Uterus (tissue), 3 donors: ENCODE measurements at regions not wholly inside any gene's neighbourhood (a gene's known extent, or its start where the extent isn't known, plus 50 kb on each side); places are given as distances from the start of the nearest gene placed in this dataset.

Experiments
- DNase-seq, 2 donors: peaks; one replicate each; pipeline ENCODE4 v3.0.0-alpha.2; 2019 to 2020
- H3K27ac ChIP-seq, 2 donors: fragments of 200-600 bp; sonication (generic); 1 replicate in 1 of 2; 2 replicates in 1 of 2; pipeline ENCODE4 v1.5.1; 2016 to 2018
- H3K27me3 ChIP-seq, 2 donors: fragments of 200-600 bp; sonication (generic); one replicate each; pipeline ENCODE4 v1.5.1; 2018 to 2019; ENCODE audit warnings: control low read depth in 1 of 2
- H3K36me3 ChIP-seq, 2 donors: fragments of 200-600 bp; sonication (generic); one replicate each; pipeline ENCODE4 v1.5.1; 2019; ENCODE audit warnings: control low read depth in 1 of 2
- H3K4me1 ChIP-seq, 2 donors: fragments of 200-600 bp; sonication (generic); one replicate each; pipeline ENCODE4 v1.5.1; 2018 to 2019; ENCODE audit warnings: control low read depth in 1 of 2
- H3K4me3 ChIP-seq, 2 donors: fragments of 200-600 bp; sonication (generic); 1 replicate in 1 of 2; 2 replicates in 1 of 2; pipeline ENCODE4 v1.5.1; 2018 to 2019; ENCODE audit warnings: mild to moderate bottlenecking in 1 of 2
- H3K9me3 ChIP-seq, 2 donors: fragments of 200-600 bp; sonication (generic); one replicate each; pipeline ENCODE4 v1.5.1; 2019; ENCODE audit warnings: control low read depth in 1 of 2
- POLR2A ChIP-seq, 2 donors: fragments of 450-650 bp; IDR thresholded peaks; one replicate each; pipeline ENCODE4 v1.6.1; 2016; ENCODE audit warnings: antibody characterized with exemption in 2 of 2, mild to moderate bottlenecking in 1 of 2, moderate library complexity in 1 of 2
- intact Hi-C: fragments of 100-400 bp; cut with DNase I; formaldehyde crosslinking; loops from one replicate; pipeline ENCODE4 v1.15.1; 2023; ENCODE audit warnings: low total_unique reads
- TF ChIP-seq, protein P1 (sequence below), 4 experiments: fragments of 200-600 bp in 2 of 4; fragments of 450-650 bp in 2 of 4; sonication (generic) in 2 of 4; IDR thresholded peaks; one replicate each; pipeline ENCODE4 v1.5.1; 2016 to 2019; ENCODE audit warnings: antibody characterized with exemption in 4 of 4, mild to moderate bottlenecking in 2 of 4, moderate library complexity in 1 of 4
- donor health status: DM: yes; HTN: yes; CAD: no.

DNA sequence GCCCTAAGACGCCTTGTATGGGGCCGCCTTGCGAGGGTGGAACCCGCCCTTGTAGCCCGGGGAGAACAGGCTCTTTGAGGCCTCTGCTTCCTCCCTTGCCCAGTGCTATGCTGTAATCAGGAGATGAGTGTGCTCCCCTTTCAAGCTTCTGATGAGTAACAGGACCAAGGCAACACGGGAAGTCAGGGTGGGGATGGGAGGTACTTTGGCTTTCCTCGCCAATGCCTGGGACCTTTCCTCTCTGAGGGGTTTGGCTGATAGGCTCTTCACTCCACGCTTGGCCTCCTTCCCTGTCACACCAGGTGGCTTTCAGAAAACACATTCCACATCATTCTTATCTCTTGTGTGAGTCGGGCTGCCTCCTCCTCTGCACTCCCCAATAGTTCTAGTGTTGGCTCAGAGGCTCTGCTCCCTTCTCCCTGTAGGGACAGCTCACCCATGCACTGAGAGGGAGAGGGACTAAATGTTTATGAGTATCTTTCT, 223.7 kb upstream of the TRIB2 start:
- peak; percentile 84 to 91 for DNase-seq

DNA sequence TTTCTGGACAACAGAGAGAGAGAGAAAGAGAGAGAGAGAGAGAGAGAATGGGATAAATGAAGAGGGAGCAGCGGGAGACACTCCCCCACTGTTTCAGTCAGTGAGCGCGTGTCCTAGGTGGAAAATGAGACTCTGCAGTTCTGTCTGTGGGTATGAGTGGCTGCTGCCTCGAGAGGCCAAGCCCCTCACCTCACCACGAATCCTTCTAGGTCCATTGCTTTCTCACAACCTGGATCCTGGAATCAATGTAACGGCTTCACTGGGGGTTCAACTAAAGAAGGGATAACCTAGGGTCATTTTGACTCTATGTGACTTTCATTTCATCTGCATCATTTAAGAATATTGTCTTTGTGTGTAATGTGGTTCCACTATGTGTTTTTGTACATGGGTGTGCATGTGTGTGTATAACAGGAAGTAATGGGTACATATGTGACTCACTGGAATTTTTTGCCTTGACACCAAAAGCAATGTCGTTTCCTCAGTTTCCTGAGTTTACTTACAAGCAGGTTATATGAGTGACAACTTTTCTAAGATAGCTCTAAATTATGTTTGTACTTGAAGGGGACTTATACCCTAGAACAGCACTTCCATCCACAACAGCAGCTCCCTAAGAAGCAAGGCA, 221.4 kb upstream of the TRIB2 start:
- DNase-seq = no peak
- Histone ChIP-seq H3K36me3 (no peaks in the 10 kb centered on the region), H3K9me3 (no peaks in the 10 kb centered on the region), H3K4me1 (peaks cover 0 to 1% of the 10 kb centered on the region in 2 donors), H3K27ac (no peak overlapping the region), H3K27me3 (no peaks in the 10 kb centered on the region), H3K4me3 (no peak overlapping the region)
- TF ChIP-seq POLR2A (IDR thresholded peaks at IDR 0.05) = no peak
- TF ChIP-seq, protein P1, sequence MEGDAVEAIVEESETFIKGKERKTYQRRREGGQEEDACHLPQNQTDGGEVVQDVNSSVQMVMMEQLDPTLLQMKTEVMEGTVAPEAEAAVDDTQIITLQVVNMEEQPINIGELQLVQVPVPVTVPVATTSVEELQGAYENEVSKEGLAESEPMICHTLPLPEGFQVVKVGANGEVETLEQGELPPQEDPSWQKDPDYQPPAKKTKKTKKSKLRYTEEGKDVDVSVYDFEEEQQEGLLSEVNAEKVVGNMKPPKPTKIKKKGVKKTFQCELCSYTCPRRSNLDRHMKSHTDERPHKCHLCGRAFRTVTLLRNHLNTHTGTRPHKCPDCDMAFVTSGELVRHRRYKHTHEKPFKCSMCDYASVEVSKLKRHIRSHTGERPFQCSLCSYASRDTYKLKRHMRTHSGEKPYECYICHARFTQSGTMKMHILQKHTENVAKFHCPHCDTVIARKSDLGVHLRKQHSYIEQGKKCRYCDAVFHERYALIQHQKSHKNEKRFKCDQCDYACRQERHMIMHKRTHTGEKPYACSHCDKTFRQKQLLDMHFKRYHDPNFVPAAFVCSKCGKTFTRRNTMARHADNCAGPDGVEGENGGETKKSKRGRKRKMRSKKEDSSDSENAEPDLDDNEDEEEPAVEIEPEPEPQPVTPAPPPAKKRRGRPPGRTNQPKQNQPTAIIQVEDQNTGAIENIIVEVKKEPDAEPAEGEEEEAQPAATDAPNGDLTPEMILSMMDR (IDR thresholded peaks at IDR 0.05) = no peak
- intact Hi-C loops = no loop called here

More for the DNA sequence above, 223.7 kb upstream of the TRIB2 start:
- Histone ChIP-seq H3K4me3 (no peak overlapping the region), H3K36me3 (no peaks in the 10 kb centered on the region), H3K4me1 (no peaks in the 10 kb centered on the region), H3K27me3 (no peaks in the 10 kb centered on the region), H3K27ac (peak overlapping the region; percentile 42 to 79), H3K9me3 (no peaks in the 10 kb centered on the region)
- TF ChIP-seq, protein P1 (IDR thresholded peaks at IDR 0.05) = no peak
- peak in 1 of 2 donors; percentile 22 for TF ChIP-seq POLR2A (IDR thresholded peaks at IDR 0.05)
- intact Hi-C loops = no loop called here

DNA sequence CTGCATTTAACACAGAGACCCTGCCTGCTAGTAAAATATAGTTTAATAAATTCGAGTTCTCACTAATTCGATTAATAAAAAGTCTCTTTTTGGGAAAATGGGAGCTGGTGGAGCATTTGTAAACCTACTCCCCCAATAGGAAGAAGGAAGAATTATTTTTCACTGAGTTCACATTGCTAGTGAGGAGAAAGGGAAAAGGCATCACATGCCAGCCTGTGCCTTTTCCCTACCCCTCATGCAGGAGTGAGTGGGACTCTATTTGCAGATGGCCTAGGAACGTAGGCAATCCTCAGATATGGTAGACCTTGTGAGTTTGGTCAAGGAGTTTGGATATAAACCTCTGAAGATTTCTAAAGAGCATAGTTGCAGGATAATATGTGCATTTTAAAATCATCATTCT, 218.4 kb upstream of the TRIB2 start:
- TF ChIP-seq, protein P1 (IDR thresholded peaks at IDR 0.05) = no peak
- TF ChIP-seq POLR2A (IDR thresholded peaks at IDR 0.05) = no peak
- peaks cover 0 to 4% of the 10 kb centered on the region in 2 donors for H3K4me1 ChIP-seq
- intact Hi-C loops = no loop called here

DNA sequence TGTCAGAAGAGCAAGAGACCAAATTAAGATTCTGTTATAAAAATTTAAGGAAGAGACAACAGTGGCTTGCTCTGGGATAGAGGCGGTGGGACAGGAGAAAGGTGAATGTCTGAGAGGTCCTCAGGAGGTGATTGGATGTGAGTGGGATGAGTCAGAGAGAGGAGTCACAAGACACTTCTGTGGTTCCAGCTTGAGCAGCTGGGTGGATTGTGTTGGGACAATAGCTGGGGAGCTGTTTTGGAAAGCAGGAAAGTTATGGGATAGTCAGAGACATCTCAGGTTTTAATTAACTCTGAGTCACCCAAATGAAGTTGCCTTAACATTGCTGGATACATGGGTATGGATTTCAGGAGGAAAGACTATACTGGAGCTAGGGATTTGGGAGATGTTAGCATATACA, 218.0 kb upstream of the TRIB2 start:
- Histone ChIP-seq H3K27me3 (no peaks in the 10 kb centered on the region), H3K27ac (no peak overlapping the region), H3K9me3 (no peaks in the 10 kb centered on the region), H3K4me1 (peaks cover 0 to 4% of the 10 kb centered on the region in 2 donors), H3K36me3 (no peaks in the 10 kb centered on the region), H3K4me3 (no peak overlapping the region)
- intact Hi-C loops = no loop called here
- TF ChIP-seq, protein P1 (IDR thresholded peaks at IDR 0.05) = no peak
- no peak for TF ChIP-seq POLR2A (IDR thresholded peaks at IDR 0.05)
- DNase-seq = no peak

More for the DNA sequence above, 218.4 kb upstream of the TRIB2 start:
- DNase-seq = no peak
- H3K27me3 ChIP-seq = no peaks in the 10 kb centered on the region
- H3K36me3 ChIP-seq = no peaks in the 10 kb centered on the region
- no peak overlapping the region for H3K4me3 ChIP-seq
- no peaks in the 10 kb centered on the region for H3K9me3 ChIP-seq
- no peak overlapping the region for H3K27ac ChIP-seq

DNA sequence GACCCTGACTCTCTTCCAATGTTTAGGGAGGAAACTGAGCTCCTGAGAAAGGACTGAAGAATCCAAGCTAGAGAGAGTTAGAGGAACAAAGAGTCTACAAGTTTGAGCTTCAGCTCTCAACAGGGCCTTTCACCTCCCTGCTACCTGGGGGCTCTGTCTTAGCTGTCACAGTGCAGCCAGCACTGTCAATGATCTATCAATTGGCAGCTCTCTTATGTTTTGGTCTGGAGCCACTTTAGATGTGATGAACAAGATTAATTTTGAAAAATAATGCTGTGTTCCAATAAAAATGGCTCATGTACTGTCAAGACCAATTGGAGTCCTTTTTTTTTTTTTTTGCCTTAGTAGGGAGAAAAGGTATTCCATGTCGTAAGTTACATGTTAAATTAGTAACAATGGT, 215.8 kb upstream of the TRIB2 start:
- no peak for TF ChIP-seq POLR2A (IDR thresholded peaks at IDR 0.05)
- TF ChIP-seq, protein P1 (IDR thresholded peaks at IDR 0.05) = no peak
- H3K4me3 ChIP-seq = no peak overlapping the region
- DNase-seq = no peak
- H3K9me3 ChIP-seq = no peaks in the 10 kb centered on the region
- intact Hi-C loops = no loop called here
- H3K4me1 ChIP-seq = peaks cover 0 to 4% of the 10 kb centered on the region in 2 donors
- H3K27ac ChIP-seq = peak overlapping the region; percentile 27 to 54
- H3K36me3 ChIP-seq = no peaks in the 10 kb centered on the region
- H3K27me3 ChIP-seq = no peaks in the 10 kb centered on the region
